Lower lobe of right lung (tissue), 2 donors: ENCODE measurements at regions not wholly inside any gene's neighbourhood (a gene's known extent, or its start where the extent isn't known, plus 50 kb on each side); places are given as distances from the start of the nearest gene placed in this dataset.
"Not testable (repeated sequence)": the region's sequence is repeated elsewhere in the genome, so short reads cannot be mapped to it uniquely, and the experiment has no call there.

Experiments
- ATAC-seq, 2 donors: fragments of 200-7000 bp; cut with Tn5 transposase; one replicate each; pipeline ENCODE4 v1.9.1; 2020 to 2022; ENCODE audit warnings: mild to moderate bottlenecking in 2 of 2, moderate library complexity in 2 of 2
- DNase-seq: peaks from one replicate; pipeline ENCODE4 v3.0.0-alpha.2; 2020
- H3K27ac ChIP-seq: fragments of 200-600 bp; one replicate; pipeline ENCODE4 v1.8.0; 2022
- H3K27me3 ChIP-seq: fragments of 200-600 bp; one replicate; pipeline ENCODE4 v1.8.0; 2022; ENCODE audit warnings: low read depth
- H3K36me3 ChIP-seq: fragments of 200-600 bp; one replicate; pipeline ENCODE4 v1.8.0; 2022; ENCODE audit warnings: mild to moderate bottlenecking
- H3K4me1 ChIP-seq: fragments of 200-600 bp; one replicate; pipeline ENCODE4 v1.8.0; 2022
- H3K4me3 ChIP-seq: fragments of 200-600 bp; one replicate; pipeline ENCODE4 v1.8.0; 2022; ENCODE audit warnings: mild to moderate bottlenecking
- H3K9me3 ChIP-seq: fragments of 200-600 bp; one replicate; pipeline ENCODE4 v1.8.0; 2022
- intact Hi-C: fragments of 100-400 bp; cut with DNase I; formaldehyde crosslinking; loops from one replicate; pipeline ENCODE4 v1.11.0; 2022
- TF ChIP-seq, protein P1 (sequence below): fragments of 200-600 bp; IDR thresholded peaks from one replicate; pipeline ENCODE4 v1.8.0; 2022; ENCODE audit warnings: antibody characterized with exemption, mild to moderate bottlenecking
- donor health status: DM: no; HTN: yes; CAD: no; lungs with severe emphysema.

- peak; percentile 22 for DNase-seq
- no peak overlapping the region for H3K27ac ChIP-seq
- H3K4me1 ChIP-seq = no peaks in the 10 kb centered on the region
- no peaks in the 10 kb centered on the region for H3K27me3 ChIP-seq
- intact Hi-C loops = no loop called here
- H3K4me3 ChIP-seq = no peak overlapping the region
- H3K9me3 ChIP-seq = peaks cover 9% of the 10 kb centered on the region
- TF ChIP-seq, protein P1, sequence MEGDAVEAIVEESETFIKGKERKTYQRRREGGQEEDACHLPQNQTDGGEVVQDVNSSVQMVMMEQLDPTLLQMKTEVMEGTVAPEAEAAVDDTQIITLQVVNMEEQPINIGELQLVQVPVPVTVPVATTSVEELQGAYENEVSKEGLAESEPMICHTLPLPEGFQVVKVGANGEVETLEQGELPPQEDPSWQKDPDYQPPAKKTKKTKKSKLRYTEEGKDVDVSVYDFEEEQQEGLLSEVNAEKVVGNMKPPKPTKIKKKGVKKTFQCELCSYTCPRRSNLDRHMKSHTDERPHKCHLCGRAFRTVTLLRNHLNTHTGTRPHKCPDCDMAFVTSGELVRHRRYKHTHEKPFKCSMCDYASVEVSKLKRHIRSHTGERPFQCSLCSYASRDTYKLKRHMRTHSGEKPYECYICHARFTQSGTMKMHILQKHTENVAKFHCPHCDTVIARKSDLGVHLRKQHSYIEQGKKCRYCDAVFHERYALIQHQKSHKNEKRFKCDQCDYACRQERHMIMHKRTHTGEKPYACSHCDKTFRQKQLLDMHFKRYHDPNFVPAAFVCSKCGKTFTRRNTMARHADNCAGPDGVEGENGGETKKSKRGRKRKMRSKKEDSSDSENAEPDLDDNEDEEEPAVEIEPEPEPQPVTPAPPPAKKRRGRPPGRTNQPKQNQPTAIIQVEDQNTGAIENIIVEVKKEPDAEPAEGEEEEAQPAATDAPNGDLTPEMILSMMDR = no peak
- no peaks in the 10 kb centered on the region for H3K36me3 ChIP-seq
- no peak for ATAC-seq
Measured at GRCh38 chr16:88141580-88141979, 190.3 kb downstream of the BANP start.

DNA sequence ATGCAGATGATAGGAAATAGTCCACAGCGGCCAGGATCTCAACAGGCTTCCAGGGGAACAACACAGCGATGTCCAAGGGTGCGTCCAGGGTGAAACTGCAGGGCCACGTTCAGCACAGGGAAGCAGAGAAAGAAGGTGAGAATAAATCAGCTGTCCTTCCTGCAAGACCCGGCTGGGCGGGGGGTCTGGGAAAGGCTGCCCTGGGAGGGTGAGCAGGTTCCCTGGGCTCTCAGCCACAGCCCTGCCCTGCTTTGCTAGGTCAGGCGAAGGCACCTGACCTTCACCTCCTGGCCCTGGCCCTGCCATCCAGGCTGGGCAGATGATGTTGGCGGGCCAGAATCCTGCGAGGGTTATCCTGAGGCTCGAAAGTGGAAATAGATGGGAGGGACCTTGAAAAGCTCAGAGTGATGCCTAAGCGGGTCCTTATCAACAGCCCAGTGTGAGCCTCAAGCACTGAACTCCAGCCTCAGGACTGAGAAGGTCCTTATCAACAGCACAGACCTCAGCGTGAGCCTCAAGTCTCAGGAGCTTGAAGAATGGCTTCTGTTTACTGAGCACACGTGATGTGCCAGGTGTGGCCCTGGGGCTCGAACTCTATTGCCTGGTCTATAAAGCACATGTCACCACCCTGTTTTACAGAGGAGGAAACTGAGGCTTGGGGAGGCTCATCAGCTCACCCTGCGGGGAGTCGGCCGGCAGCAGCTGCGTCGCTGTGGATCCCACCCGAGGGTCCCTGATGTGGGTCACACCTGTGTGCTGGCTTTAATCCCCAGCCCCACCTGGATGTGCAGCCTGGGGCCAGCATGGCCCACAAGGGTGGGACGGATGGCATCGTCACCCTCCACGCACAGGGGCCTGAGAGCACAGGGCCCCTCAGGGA lies 191.1 kb downstream of the BANP start:
- DNase-seq = peak; percentile 31

GRCh38 chr16:88143122-88144027 lies 192.1 kb downstream of the BANP start:
- H3K27ac ChIP-seq, H3K36me3 ChIP-seq, intact Hi-C loops, H3K4me3 ChIP-seq, H3K9me3 ChIP-seq, H3K27me3 ChIP-seq, H3K4me1 ChIP-seq: not testable (repeated sequence)
- ATAC-seq (peak; percentile 29 to 35), DNase-seq (peak; percentile 44)

More for the DNA sequence above, 191.1 kb downstream of the BANP start:
- intact Hi-C loops, H3K4me3 ChIP-seq, H3K9me3 ChIP-seq, H3K36me3 ChIP-seq, H3K4me1 ChIP-seq, H3K27ac ChIP-seq, ATAC-seq, H3K27me3 ChIP-seq: not testable (repeated sequence)

DNA sequence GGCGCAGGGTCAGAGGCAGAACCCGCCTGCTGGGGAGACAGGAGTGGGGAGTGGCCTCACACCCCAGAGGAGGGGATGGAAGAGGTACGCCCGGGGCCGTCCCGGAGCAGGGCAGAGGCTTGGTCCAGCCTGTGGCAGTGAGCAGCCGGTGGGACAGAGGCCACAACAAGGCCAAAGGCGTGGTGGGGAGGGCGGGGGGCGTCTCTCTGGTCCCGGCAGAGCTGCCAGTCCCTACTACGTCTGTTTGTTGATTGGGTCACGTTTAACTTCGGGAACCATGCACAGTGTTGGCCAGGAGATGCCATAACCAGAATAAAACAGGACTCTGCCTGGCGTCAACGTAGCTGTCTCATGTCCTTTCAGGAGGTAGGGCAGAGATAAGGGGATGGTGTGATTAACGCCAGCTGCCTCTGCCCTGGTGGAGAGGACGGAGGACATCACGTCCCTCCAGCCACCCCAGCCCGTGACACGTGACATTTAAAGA lies 192.8 kb downstream of the BANP start:
- intact Hi-C loops = no loop called here
- TF ChIP-seq, protein P1 = no peak
- H3K27me3 ChIP-seq = no peaks in the 10 kb centered on the region
- H3K9me3 ChIP-seq = peaks cover 1% of the 10 kb centered on the region
- no peaks in the 10 kb centered on the region for H3K36me3 ChIP-seq
- peak; percentile 33 for DNase-seq
- H3K4me3 ChIP-seq = no peak overlapping the region
- ATAC-seq = peak; percentile 14 to 17
- H3K4me1 ChIP-seq = no peaks in the 10 kb centered on the region
- no peak overlapping the region for H3K27ac ChIP-seq

GRCh38 chr16:88145376-88145775 lies 194.1 kb downstream of the BANP start:
- ATAC-seq, H3K4me3 ChIP-seq, H3K36me3 ChIP-seq, intact Hi-C loops, H3K27me3 ChIP-seq, H3K4me1 ChIP-seq, H3K9me3 ChIP-seq, H3K27ac ChIP-seq: not testable (repeated sequence)
- DNase-seq = peak; percentile 15

GRCh38 chr16:88145824-88146405 lies 194.7 kb downstream of the BANP start:
- H3K27me3 ChIP-seq, H3K27ac ChIP-seq, H3K4me3 ChIP-seq, ATAC-seq, intact Hi-C loops, H3K4me1 ChIP-seq, H3K9me3 ChIP-seq, H3K36me3 ChIP-seq: not testable (repeated sequence)
- DNase-seq = peak; percentile 22

- peak; percentile 26 for DNase-seq
- H3K4me3 ChIP-seq, H3K9me3 ChIP-seq, H3K36me3 ChIP-seq, ATAC-seq, H3K4me1 ChIP-seq, intact Hi-C loops, H3K27ac ChIP-seq, H3K27me3 ChIP-seq: not testable (repeated sequence)
Measured at GRCh38 chr16:88148078-88148477, 196.8 kb downstream of the BANP start.

GRCh38 chr16:88148682-88149081 lies 197.4 kb downstream of the BANP start:
- not testable (repeated sequence) for ATAC-seq
- DNase-seq = peak; percentile 10

DNA sequence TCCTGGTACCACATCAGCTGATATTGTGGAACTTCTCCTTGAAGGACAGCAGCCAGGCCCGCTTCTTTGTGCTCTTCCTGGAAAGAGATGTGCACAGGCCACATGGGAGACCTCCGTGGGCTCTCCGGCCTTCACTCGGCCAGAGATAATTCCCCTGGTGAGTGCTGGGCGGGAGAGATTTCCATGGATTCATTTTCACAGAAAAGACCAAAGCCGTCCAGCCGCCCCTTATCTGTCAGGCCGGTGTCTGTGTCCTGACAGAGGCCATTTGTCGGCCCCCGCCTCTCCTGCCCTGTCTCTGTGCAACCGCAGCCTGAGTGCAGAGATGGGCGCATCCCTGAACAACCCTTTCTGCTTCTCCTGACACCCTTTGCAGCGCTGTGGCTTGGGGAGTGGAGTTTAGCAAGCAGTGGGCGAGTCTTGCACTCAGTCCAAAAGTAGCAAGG lies 197.9 kb downstream of the BANP start:
- H3K4me3 ChIP-seq, H3K36me3 ChIP-seq, ATAC-seq, H3K27ac ChIP-seq, H3K4me1 ChIP-seq, H3K27me3 ChIP-seq, intact Hi-C loops, H3K9me3 ChIP-seq: not testable (repeated sequence)
- peak; percentile 8 for DNase-seq

More at GRCh38 chr16:88148682-88149081, 197.4 kb downstream of the BANP start:
- intact Hi-C loops, H3K36me3 ChIP-seq, H3K4me3 ChIP-seq, H3K27me3 ChIP-seq, H3K4me1 ChIP-seq, H3K27ac ChIP-seq, H3K9me3 ChIP-seq: not testable (repeated sequence)

DNA sequence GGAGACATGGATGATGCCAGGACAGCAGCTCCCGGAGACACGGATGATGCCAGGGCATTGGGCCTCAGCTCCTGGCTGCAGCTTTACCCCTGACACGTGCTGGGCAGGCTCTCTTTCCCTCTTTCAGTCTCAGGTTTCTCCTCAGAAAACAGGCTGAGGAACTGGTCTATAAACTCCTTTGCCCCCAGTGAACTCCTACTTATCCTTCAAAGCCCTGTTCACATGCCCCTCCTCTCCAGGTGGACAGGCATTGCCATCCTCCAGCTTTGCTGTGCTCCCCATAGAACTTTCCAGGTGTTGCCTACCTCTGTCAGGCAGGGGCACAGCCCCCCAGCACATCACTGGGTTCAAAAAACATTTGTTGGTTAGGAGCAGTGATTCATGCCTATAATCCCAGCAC lies 198.4 kb downstream of the BANP start:
- H3K4me3 ChIP-seq, H3K9me3 ChIP-seq, H3K4me1 ChIP-seq, H3K36me3 ChIP-seq, H3K27ac ChIP-seq, ATAC-seq, intact Hi-C loops, H3K27me3 ChIP-seq: not testable (repeated sequence)
- DNase-seq = peak; percentile 6
